ENCODE measurements at regions not wholly inside any gene's neighbourhood (a gene's known extent, or its start where the extent isn't known, plus 50 kb on each side); places are given as distances from the start of the nearest gene placed in this dataset.
"Not testable (repeated sequence)": the region's sequence is repeated elsewhere in the genome, so short reads cannot be mapped to it uniquely, and the experiment has no call there.

- intact Hi-C loops (cut with DNase I): no loop called here
- Histone ChIP-seq H3K27ac (no peak overlapping the region), H3K9me3 (no peaks in the 10 kb centered on the region), H3K36me3 (no peaks in the 10 kb centered on the region), H3K27me3 (no peaks in the 10 kb centered on the region), H3K4me1 (peaks cover 0 to 15% (median 8%) of the 10 kb centered on the region in 4 donors), H3K4me3 (no peak overlapping the region)
- TF ChIP-seq POLR2A (IDR thresholded peaks at IDR 0.05) (no peak), POLR2AphosphoS5 (IDR thresholded peaks at IDR 0.05) (no peak), EP300 (IDR thresholded peaks at IDR 0.05) (no peak), CTCF (IDR thresholded peaks at IDR 0.05) (no peak)
- DNase-seq: no peak
Observed at GRCh38 chr12:66819587-66819986, 140.7 kb upstream of the GRIP1 start.

- Histone ChIP-seq H3K4me3 (no peak overlapping the region), H3K36me3 (no peaks in the 10 kb centered on the region), H3K27ac (peak overlapping the region in 1 of 4 donors; percentile 67), H3K9me3 (no peaks in the 10 kb centered on the region), H3K27me3 (no peaks in the 10 kb centered on the region), H3K4me1 (peaks cover 0 to 15% (median 8%) of the 10 kb centered on the region in 4 donors)
- no peak for DNase-seq
- TF ChIP-seq POLR2AphosphoS5 (IDR thresholded peaks at IDR 0.05): no peak
- TF ChIP-seq CTCF (IDR thresholded peaks at IDR 0.05): no peak
- no peak for TF ChIP-seq POLR2A (IDR thresholded peaks at IDR 0.05)
- no peak for TF ChIP-seq EP300 (IDR thresholded peaks at IDR 0.05)
- intact Hi-C loops (cut with DNase I): no loop called here
Observed at GRCh38 chr12:66822961-66823360, 144.1 kb upstream of the GRIP1 start.

GRCh38 chr12:66823857-66824570 is 145.1 kb upstream of the GRIP1 start:
- peaks cover 0 to 15% (median 8%) of the 10 kb centered on the region in 4 donors for H3K4me1 ChIP-seq
- H3K9me3 ChIP-seq: no peaks in the 10 kb centered on the region
- peak overlapping the region in 3 of 4 donors; percentile 41 to 67 (median 60) for H3K27ac ChIP-seq
- intact Hi-C loops (cut with DNase I): no loop called here
- H3K4me3 ChIP-seq: no peak overlapping the region
- WGBS, 2 donors: 77 to 79% methylated on average over 5 of the region's 5 CpGs
- no peak for DNase-seq
- no peak for TF ChIP-seq POLR2A (IDR thresholded peaks at IDR 0.05)
- no peak for TF ChIP-seq CTCF (IDR thresholded peaks at IDR 0.05)
- TF ChIP-seq POLR2AphosphoS5 (IDR thresholded peaks at IDR 0.05): no peak
- TF ChIP-seq EP300 (IDR thresholded peaks at IDR 0.05): no peak
- H3K36me3 ChIP-seq: no peaks in the 10 kb centered on the region
- H3K27me3 ChIP-seq: no peaks in the 10 kb centered on the region

GRCh38 chr12:66825921-66826320 is 147.0 kb upstream of the GRIP1 start:
- H3K27ac ChIP-seq; H3K27me3 ChIP-seq; intact Hi-C loops (cut with DNase I); H3K9me3 ChIP-seq; DNase-seq; H3K36me3 ChIP-seq; H3K4me3 ChIP-seq: not testable (repeated sequence)
- peaks cover 0 to 15% (median 8%) of the 10 kb centered on the region in 4 donors for H3K4me1 ChIP-seq
- WGBS, 2 donors: 86 to 94% methylated on average over 2 of the region's 2 CpGs

- WGBS, 2 donors: 90 to 95% methylated on average over 3 of the region's 3 CpGs
- Histone ChIP-seq H3K4me3 (no peak overlapping the region), H3K36me3 (no peaks in the 10 kb centered on the region), H3K27ac (no peak overlapping the region), H3K4me1 (no peaks in the 10 kb centered on the region), H3K27me3 (no peaks in the 10 kb centered on the region), H3K9me3 (no peaks in the 10 kb centered on the region)
- no peak for DNase-seq
- TF ChIP-seq CTCF (IDR thresholded peaks at IDR 0.05): no peak
- TF ChIP-seq POLR2A (IDR thresholded peaks at IDR 0.05): no peak
- no peak for TF ChIP-seq EP300 (IDR thresholded peaks at IDR 0.05)
- TF ChIP-seq POLR2AphosphoS5 (IDR thresholded peaks at IDR 0.05): no peak
- intact Hi-C loops (cut with DNase I): no loop called here
Observed at GRCh38 chr12:66829660-66830325, 150.9 kb upstream of the GRIP1 start.
